ENCODE measurements at regions not wholly inside any gene's neighbourhood (a gene's known extent, or its start where the extent isn't known, plus 50 kb on each side); places are given as distances from the start of the nearest gene placed in this dataset.

DNA sequence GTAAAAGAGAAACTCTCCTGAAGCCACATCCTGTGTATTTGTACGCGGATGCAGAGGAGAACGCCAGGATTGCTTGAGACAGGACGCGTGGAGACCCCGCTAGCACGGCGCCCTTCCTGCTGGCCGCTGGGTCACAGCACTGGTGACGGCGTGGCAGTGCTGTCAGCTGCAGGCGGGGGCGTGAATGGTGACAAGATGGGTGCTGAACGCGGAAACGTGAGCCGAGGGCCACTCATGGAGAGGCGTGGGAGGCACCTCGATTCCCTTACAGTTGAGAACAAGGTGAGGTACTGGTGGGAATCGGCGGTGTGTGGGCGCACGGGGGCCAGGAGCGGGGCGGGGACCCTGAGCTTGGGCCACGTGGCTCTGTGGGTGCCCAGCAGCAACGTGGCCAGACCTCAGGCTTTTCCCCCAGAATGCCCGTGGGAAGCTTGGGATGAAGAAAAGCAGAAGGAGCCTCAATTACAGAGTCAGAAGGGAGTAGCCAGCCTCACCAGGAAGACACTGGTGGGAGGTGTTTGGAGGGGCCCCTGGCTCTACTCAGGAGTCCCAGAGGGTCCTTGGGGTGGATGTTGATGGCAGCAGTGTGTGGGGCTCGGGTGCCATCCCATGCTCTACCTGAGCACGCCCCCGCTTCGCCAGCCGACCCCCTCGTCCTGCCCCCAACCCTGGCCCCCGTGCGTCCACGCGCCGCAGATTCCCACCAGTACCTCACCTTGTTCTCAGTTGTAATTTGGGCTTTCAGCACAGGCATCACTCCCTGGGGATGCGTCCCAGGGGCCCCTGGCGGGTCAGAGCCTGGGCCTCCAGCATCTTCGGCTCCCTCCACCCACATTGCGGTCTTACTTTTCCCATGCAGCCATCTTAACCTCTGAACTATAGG is 208.4 kb upstream of the TCERG1L start:
- DNase-seq (ENCODE audit: low read depth) = no peak

DNA sequence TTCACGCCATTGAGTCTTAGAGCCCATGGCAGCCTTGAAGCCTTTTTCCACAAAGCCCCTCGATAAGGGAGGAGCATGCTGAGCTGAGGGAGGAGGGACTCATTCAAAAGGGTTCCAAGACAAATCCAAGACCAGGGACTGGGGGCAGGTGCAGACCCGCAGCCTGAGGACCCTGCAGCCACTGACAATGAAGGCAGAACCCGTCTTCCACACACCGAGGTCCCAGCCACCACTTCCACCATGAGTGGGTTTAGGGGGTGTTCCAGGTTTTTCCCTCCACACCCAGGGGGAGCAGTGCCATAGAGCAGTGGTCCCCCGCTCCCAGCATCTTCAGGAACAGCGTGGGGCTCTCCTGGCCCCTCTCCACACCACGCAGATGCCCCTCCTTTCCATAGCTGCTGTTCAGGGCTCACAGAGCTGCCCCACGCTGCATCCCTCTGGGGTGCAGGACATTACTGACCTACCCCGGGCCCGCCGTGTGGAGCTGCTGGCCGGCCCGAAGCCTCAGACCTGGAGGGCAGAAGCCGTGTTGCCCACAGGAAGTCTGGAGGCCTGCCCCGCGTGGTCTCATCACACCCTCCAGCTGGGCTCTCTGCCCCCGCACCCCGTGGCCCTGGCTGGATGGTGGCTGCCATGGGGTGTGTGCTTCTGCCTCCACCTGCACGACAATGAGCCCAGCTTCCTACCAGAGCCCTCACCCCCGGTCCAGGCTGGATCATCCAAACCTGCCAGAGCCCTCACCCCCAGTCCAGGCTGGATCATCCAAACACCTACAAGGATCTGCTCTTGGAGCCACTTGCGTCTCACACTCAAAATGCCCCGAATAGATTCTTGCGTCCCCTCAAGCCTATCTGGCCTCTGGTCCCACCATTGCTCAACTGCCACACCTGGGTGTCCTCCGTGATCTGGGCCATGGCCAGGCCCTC is 220.0 kb upstream of the TCERG1L start:
- DNase-seq (ENCODE audit: low read depth) = no peak

DNA sequence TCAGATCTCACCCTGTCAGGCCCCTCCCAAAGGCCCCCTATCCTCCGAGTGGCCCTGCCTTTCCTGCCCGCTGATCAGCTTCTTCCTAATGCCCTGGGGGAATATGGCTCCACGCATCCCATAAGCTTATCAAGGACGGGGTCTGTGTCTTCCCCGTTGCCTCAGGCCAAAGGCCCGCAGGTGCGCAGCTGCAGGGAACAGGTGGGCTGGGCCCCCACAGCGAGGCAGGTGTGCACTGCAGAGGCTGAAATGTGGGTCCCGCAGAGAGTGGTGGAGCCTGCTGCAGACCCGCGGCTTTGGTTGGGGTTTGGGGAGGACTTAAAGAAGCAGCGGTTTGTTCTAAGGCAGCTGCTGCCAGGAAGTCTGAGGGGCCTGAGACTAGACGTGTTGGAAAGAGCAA is 220.8 kb upstream of the TCERG1L start:
- no peak for DNase-seq (ENCODE audit: low read depth)

DNA sequence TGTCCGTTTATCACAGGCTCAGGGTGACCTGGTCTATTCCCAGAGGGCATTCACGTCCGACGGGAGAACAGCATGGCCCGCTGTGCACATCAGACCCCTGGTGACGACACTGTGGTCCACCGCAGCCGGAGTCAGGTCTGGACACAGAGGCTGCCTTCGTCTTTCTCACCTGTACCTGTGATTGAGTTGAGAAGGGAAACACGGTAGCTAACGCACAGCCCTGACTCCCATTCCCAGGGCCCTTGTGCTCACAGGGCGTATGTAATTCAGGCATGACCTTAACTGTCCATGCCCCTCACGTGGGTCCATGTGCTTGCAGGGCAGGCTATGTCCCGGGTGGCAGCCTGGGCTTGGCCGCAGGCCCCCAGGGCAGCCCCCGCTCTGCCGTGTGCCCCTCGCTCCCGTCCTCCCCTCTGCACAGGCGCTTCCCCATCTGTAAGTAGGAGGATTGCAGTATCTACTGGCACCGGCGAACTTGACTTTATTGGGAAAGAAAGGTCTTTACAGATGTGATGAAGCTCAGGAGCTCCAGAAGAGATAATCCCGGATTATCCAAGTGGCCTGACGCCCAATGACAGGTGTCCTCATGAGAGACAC is 221.3 kb upstream of the TCERG1L start:
- no peak for DNase-seq (ENCODE audit: low read depth)

DNA sequence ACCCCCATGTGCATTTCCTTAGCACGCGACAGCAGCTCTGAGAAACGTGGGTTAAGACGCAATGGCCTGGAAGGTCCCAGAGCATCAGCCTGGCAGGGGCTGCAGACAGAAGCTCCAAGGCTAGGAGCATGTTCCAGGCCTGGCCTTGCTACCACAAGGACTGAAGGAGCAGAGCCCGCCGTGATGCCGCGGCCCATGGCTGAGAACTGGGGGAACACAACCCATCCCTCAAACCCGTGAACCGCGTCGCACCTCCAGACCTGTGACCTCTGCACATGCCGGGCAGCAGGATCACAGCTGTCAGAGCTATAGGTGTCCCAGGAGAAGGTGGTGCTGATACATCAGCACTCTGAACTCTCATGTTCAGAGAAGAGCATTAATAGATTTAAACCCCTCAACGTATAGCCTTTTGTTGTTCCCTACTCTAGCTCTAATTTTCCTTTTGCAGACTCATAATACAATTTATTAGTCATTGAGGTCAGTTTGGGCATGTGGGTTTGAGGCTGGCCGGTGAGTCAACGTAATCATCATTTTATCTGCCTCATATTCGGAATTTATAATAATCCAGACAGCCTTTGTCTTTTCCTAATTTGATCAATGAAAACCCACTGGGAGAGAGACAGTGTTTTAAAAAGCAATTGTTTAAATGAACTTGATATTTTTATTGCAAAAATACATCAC is 222.5 kb upstream of the TCERG1L start:
- DNase-seq (ENCODE audit: low read depth) = no peak

- DNase-seq (ENCODE audit: low read depth) = no peak
Observed at GRCh38 chr10:131534836-131535235, 223.3 kb upstream of the TCERG1L start.

DNA sequence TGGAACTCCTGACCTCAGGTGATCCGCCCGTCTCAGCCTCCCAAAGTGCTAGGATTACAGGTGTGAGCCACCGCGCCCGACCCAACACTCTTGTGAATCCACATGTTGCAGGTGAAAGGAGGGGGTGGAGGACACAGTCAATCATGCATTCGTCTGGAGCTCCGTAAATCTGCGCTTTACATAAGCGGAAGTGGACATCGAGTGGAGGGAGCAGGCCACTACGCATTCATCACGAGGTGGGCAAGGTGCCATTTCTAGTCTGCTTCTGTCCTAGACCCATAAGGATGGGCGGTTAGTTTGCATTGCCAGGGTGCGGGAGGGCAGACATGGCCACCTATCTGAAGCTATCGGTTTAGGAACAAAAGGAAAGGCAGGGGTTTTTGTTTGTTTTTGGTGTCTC is 225.2 kb upstream of the TCERG1L start:
- no peak for DNase-seq (ENCODE audit: low read depth)

GRCh38 chr10:131537281-131537680 is 225.8 kb upstream of the TCERG1L start:
- DNase-seq (ENCODE audit: low read depth) = no peak

DNA sequence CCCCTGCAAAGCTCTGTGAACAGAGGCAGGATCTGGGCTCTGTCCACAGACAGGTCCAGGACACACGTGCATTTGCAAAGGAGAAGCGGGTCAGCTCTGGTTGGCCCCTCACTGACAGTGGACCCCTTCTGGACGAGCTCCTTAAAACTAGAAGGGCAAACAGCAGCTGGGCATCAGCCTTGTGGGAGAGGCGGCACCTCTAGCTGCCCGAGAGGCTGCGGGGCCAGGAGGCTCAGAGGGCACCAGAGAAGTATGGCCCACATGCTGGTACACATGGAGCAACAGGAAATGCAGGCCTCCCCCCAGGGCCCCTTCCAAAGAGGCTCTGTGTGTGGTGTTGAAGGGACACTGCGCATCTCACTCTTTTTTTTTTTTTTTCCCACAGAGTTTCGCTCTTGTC is 233.0 kb upstream of the TCERG1L start:
- no peak for DNase-seq (ENCODE audit: low read depth)

DNA sequence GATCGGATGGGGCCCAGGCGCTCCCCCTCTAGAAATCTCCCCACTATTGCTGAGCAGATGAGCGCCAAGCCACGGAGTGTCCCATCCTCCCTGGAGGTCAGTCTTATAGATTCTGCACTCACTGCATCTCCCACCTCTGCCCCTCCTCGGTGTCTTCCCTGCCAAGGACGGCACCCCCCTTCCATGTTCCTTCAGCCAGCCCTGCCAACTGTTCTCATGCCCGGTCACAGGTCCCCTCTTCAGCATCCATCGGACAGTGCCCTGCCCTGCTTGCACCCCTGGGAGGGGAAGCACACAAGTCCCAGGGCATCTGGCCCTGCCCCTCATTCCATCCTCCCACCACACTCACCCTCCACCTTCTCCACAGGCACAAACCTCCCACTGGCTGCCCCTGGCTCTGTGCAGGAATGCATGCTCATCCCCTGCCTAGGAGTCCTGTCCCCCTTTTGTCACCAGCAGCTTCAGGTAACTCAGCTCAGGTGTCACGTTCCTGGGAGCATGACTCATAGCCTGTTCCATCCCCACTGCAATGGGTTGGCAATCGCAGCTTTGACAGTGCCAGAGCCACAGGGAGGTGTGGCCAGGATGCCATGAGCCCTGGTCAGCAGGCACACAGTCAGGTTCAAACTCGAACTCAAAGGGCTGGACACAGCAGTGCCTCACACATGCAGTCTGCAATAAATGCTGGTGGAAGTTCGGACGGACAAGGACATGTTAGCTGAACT is 234.7 kb upstream of the TCERG1L start:
- no peak for DNase-seq (ENCODE audit: low read depth)

- no peak for DNase-seq (ENCODE audit: low read depth)
Observed at GRCh38 chr10:131547129-131547799, 235.7 kb upstream of the TCERG1L start.

GRCh38 chr10:131548176-131548575 is 236.7 kb upstream of the TCERG1L start:
- DNase-seq (ENCODE audit: low read depth) = no peak

GRCh38 chr10:131549116-131549515 is 237.6 kb upstream of the TCERG1L start:
- no peak for DNase-seq (ENCODE audit: low read depth)

DNA sequence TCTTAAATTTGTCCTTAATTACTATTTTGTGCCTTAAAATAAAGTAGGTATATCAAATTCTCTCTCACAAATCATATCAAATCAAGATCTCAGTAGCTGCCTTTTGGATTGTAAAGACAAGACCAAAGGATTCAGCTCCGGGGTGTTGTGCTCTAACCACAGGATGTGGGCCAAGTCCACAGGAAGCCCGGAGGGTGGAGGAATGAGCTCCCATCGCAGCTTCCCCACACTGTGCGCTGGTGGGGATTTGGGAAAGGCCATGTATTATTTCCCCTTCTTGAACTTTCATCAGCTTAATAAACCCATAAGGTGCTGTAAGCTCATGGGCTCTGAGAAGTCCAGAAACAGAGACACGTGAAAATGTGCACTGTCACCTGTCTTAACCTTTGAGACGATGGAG is 241.6 kb upstream of the TCERG1L start:
- no peak for DNase-seq (ENCODE audit: low read depth)

DNA sequence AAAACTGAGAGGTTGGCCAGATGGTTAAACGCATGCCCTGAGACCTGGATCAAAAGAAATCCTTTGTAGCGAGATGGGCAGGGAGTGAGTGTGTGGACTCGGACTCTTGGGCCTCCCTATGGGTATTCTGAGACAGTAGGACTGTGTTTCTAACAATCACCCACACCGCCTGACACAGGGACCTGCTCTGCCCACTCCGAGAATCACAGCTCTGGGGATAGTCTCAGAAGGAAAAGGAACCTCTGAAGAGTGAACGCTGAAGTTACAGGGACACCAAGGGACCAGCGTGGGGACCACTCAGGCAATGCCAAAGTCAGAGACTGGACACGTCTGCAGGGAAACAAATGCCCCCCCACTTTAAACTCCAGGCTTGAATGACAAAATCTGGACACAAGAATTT is 242.1 kb upstream of the TCERG1L start:
- no peak for DNase-seq (ENCODE audit: low read depth)

GRCh38 chr10:131554821-131555220 is 243.3 kb upstream of the TCERG1L start:
- no peak for DNase-seq (ENCODE audit: low read depth)

DNA sequence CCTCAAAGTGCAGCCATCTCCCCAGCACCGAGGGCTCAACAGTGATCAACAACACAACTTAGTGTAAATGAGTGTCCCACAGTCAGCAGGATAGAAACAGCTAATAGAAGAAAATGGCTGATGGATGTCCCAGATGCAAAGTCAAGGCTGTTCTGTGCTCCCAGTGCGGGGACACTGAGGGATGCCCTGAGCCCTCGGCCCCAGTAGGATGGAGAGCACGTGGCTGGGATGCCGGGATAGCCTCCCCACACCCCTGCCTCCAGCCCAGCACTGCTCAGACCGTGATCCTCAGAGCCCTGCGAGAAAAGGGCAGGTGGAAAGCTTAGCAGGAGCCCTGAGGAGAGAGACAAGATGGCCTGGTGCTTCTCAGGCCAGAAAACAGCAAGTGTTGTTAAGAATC is 243.9 kb upstream of the TCERG1L start:
- DNase-seq (ENCODE audit: low read depth) = no peak

DNA sequence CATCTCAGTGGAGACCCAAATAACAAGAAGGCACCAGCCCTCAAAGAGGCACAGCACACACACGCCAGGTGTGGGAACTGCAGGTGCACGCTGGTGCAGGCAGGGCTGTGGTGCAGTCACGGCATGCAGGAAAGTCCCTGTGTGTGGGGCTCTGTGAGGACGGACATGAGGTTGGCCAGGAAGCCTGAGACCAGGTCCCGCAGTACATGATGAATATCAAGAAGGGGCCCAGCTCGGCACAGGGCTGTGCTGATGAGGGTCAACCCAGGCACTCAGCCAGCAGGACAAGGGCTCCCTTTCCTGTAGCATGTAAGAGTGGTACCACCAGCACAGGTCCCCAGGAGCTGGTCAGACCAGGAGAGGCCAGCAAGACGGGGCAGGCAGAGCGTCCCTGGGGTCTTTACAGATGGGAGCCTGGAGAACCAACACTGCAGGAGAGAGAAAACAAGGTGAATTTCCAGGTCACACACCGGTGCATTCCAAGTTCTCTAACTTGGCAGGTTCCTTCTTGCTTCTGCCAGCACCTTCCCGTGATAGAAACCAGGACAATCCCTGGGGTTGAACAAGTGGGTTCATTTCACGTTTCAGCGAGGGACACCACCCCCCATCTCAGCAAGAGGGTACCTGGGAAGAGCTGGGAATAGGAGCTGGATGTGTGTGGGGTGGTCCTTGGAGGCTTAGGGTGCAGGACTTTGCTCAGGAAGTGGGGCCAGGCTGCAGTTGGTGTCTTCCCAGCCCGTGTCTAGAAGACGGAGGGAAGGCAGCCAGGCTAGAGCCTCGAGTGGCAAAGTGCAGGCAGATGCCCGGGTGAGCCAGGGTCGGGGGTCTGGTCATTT is 244.8 kb upstream of the TCERG1L start:
- DNase-seq (ENCODE audit: low read depth) = no peak

GRCh38 chr10:131556897-131557495 is 245.5 kb upstream of the TCERG1L start:
- DNase-seq (ENCODE audit: low read depth) = no peak
